PC-3 (cell line): ENCODE measurements at regions not wholly inside any gene's neighbourhood (a gene's known extent, or its start where the extent isn't known, plus 50 kb on each side); places are given as distances from the start of the nearest gene placed in this dataset.

Experiments used
- EZH2 ChIP-seq: fragments of 300-600 bp; sonication (generic); IDR thresholded peaks from one replicate; pipeline ENCODE4 v1.6.1; 2017; ENCODE audit warnings: antibody characterized with exemption, mild to moderate bottlenecking, low read length; ENCODE audit not compliant: unreplicated experiment
- TF ChIP-seq, protein P1 (sequence below): fragments of 300-600 bp; sonication (generic); conservative IDR thresholded peaks from 2 replicates; pipeline ENCODE4 v1.5.1; 2017; ENCODE audit warnings: antibody characterized with exemption, low read depth, mild to moderate bottlenecking, low read length

DNA sequence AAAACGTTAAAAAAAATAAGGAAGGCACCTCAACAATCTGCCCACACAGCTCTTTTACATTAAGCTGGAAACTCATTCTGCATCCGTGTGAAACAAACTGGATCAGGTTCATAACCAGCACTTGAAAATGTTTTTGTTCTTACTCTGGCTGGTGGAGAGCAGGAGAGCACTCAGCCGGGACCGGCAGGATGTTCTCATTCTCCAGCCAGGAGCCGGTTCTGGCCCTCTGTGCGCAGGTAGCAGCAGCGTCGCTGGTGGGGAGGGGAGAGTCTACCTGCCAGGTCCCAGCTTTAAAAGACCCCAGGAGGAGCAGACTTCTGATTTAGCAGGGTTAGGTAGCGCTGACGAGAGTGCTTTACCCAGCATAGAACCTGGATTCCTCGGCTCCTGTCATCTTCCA lies 834.9 kb upstream of the SALL3 start:
- TF ChIP-seq, protein P1, sequence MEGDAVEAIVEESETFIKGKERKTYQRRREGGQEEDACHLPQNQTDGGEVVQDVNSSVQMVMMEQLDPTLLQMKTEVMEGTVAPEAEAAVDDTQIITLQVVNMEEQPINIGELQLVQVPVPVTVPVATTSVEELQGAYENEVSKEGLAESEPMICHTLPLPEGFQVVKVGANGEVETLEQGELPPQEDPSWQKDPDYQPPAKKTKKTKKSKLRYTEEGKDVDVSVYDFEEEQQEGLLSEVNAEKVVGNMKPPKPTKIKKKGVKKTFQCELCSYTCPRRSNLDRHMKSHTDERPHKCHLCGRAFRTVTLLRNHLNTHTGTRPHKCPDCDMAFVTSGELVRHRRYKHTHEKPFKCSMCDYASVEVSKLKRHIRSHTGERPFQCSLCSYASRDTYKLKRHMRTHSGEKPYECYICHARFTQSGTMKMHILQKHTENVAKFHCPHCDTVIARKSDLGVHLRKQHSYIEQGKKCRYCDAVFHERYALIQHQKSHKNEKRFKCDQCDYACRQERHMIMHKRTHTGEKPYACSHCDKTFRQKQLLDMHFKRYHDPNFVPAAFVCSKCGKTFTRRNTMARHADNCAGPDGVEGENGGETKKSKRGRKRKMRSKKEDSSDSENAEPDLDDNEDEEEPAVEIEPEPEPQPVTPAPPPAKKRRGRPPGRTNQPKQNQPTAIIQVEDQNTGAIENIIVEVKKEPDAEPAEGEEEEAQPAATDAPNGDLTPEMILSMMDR, result no peak
- no peak for TF ChIP-seq EZH2
